ENCODE measurements at regions not wholly inside any gene's neighbourhood (a gene's known extent, or its start where the extent isn't known, plus 50 kb on each side); places are given as distances from the start of the nearest gene placed in this dataset.

DNA sequence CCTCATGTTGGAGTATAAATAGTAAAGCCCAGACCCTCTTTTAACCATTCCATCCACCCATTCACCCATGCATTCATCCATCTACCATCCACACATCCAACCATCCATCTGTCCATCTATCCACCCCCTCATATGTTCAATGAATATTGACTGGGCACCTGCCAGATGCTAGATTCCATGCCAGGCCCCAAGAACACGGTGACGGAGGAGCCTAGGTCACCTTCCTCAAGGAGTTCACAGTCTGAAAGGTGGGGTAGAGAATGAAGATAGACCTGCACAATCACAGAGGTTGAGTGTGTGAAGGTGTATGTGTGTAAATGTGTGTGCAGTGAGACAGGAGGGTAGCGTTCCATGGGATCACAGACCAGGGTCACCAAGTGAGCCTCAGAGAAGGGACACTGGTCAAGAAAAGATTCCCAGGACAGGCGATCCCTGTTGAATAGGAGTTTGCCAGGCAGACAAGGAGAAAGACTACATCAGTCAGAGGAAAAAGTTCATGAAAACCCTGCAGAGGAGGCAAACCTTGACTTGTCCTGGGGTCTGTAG, 287.2 kb downstream of the CYP26B1 start:
- no peaks in the 10 kb centered on the region for H3K27me3 ChIP-seq
- DNase-seq, result no peak
- H3K9me3 ChIP-seq, result no peaks in the 10 kb centered on the region
- H3K36me3 ChIP-seq, result no peaks in the 10 kb centered on the region
- no peak overlapping the region for H3K4me3 ChIP-seq

DNA sequence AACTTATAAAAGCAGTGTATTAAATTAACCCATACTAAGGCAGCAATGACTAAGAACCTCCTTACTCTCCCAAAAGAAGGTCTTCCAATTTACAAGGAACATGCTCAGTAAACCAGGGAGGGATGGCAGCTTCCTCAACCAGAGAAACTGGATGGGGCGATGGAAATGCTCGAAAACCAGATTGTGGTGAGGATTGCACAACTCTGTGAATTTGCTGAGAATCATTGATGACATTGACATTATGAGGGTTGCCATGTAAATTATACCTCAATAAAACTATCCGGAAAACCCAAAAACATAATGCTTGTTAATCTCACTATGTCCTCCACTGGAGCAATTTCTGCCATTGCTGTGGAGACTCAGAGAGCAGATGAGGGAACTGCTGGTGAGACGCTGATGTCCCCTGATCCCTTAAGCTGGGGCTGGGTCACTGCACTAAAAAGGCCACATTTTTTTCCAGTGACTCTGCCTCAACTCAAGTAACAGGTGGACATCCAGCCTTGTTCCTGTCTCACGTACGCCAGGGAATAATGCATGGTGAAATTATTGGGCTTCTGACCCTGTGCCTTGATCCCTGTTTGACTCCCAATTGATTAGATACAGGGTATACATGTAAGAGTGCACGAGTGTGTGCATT, 288.3 kb downstream of the CYP26B1 start:
- no peak for DNase-seq
- no peaks in the 10 kb centered on the region for H3K9me3 ChIP-seq
- H3K27me3 ChIP-seq, result no peaks in the 10 kb centered on the region
- no peak overlapping the region for H3K4me3 ChIP-seq
- H3K36me3 ChIP-seq, result no peaks in the 10 kb centered on the region

- Histone ChIP-seq H3K27me3 (no peaks in the 10 kb centered on the region), H3K36me3 (no peaks in the 10 kb centered on the region), H3K9me3 (no peaks in the 10 kb centered on the region), H3K4me3 (no peak overlapping the region)
- DNase-seq, result no peak
Observed at GRCh38 chr2:71858071-71858470, 289.6 kb downstream of the CYP26B1 start.

GRCh38 chr2:71857636-71858035, 290.0 kb downstream of the CYP26B1 start:
- H3K9me3 ChIP-seq, result no peaks in the 10 kb centered on the region
- no peak for DNase-seq
- H3K36me3 ChIP-seq, result no peaks in the 10 kb centered on the region
- H3K4me3 ChIP-seq, result no peak overlapping the region
- no peaks in the 10 kb centered on the region for H3K27me3 ChIP-seq

- no peak overlapping the region for H3K4me3 ChIP-seq
- H3K27me3 ChIP-seq, result no peaks in the 10 kb centered on the region
- H3K9me3 ChIP-seq, result no peaks in the 10 kb centered on the region
- H3K36me3 ChIP-seq, result no peaks in the 10 kb centered on the region
- no peak for DNase-seq
Observed at GRCh38 chr2:71856773-71857525, 290.7 kb downstream of the CYP26B1 start.

GRCh38 chr2:71853858-71854257, 293.8 kb downstream of the CYP26B1 start:
- Histone ChIP-seq H3K9me3 (no peaks in the 10 kb centered on the region), H3K27me3 (no peaks in the 10 kb centered on the region)

DNA sequence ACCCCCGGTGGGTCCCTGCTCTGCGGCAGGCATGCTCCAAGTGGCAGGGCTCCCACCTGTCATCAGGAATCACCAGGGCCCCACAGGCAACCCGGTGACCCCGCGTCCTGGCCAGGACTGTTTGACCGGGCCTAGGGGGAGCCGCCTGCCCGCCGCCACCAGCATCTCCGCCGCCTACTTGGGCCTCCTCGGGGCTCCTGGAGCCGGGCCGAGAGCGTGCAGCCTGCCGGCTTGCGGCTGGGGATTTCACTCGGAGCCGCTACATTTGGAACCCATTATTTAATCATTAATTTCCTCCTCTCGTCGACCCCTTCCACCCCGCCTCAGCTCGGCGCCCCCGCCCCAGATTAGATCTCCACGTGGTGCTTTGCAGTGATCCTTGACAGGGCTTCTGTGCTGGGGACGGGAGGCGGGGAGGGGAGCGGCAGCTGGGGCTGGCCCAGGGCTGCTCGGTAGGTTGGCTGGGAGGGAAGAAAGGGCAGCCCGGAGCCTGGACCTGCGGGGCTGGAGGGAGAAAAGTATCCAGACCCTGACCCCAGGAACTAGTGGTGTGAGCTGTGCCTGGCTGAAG, 295.4 kb downstream of the CYP26B1 start:
- no peaks in the 10 kb centered on the region for H3K36me3 ChIP-seq
- H3K4me3 ChIP-seq, result no peak overlapping the region
- no peaks in the 10 kb centered on the region for H3K9me3 ChIP-seq
- DNase-seq, result no peak
- no peaks in the 10 kb centered on the region for H3K27me3 ChIP-seq

More at GRCh38 chr2:71853858-71854257, 293.8 kb downstream of the CYP26B1 start:
- Histone ChIP-seq H3K36me3 (no peaks in the 10 kb centered on the region), H3K4me3 (no peak overlapping the region)
- DNase-seq, result no peak

DNA sequence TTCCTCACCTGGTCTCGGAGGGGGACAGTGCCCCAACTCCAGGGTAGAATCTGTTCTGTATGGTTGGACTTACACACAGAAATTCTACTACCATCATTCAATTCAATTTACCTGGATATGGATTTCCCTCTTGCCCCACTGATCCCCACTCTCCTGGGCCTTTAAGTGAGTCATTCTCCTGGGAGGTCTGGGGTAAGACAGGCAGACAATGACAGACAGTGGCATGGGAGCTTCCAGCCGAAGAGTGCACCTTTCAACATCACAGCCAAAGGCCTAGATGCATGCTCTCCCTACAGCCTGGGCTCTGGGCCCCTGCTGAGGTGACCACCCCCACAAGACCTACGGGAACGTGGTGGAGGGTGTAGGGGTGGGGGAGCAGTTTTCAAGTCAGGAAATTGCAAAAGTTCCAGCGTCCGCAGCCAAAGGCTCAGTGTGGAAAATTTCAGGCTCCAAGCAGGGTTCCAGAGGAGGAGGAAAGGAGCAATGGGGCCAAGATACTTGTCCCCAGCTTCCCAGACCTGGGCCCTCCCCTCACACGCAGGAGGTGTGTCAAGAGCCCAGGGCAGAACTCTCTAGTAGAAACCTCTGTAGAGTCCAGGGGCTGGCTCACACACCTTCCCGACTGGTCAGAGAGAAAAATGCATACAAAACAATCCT, 296.4 kb downstream of the CYP26B1 start:
- H3K27me3 ChIP-seq, result no peaks in the 10 kb centered on the region
- no peaks in the 10 kb centered on the region for H3K36me3 ChIP-seq
- H3K4me3 ChIP-seq, result no peak overlapping the region
- DNase-seq, result no peak
- H3K9me3 ChIP-seq, result no peaks in the 10 kb centered on the region

GRCh38 chr2:71850306-71850801, 297.3 kb downstream of the CYP26B1 start:
- DNase-seq, result peak; percentile 38
- H3K9me3 ChIP-seq, result no peaks in the 10 kb centered on the region
- H3K4me3 ChIP-seq, result no peak overlapping the region

DNA sequence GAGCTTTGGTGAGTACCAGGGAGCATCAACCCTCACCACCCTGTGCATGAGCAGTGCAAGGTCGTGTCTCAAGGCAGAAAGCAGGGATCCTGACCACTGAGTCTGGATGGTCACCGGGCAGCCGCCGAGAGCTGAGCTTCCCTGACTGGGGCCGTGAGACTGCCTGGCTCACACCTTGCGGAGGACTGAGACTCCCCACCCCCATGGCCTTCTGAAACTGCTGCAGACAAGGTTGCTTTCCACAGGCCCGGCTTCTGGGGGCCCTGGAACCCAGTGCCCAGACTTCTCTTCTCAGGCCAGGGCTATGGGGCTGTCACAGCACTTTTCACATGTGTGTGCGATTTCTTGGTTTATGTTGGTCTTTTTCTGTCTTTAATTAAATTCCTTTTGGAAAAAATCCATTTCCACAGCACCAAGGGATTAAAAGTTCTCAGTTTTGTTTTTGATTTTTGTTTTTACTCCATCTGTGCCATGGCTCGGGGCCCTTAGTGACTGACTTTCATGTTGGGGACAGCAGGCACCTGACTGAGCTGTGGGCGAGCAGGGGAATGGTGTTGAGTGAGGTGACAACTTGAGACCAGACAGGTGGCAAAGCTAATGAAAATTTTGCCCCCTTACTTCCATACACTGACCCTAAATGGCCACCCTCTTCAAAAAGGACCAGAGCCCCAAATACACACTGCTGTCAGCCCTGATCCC, 297.9 kb downstream of the CYP26B1 start:
- DNase-seq, result no peak

More at GRCh38 chr2:71850306-71850801, 297.3 kb downstream of the CYP26B1 start:
- no peaks in the 10 kb centered on the region for H3K36me3 ChIP-seq
- H3K27me3 ChIP-seq, result no peaks in the 10 kb centered on the region

GRCh38 chr2:71849111-71849510, 298.6 kb downstream of the CYP26B1 start:
- H3K4me3 ChIP-seq, result no peak overlapping the region
- DNase-seq, result no peak
- no peaks in the 10 kb centered on the region for H3K9me3 ChIP-seq
- H3K36me3 ChIP-seq, result no peaks in the 10 kb centered on the region
- H3K27me3 ChIP-seq, result no peaks in the 10 kb centered on the region

More for the DNA sequence above, 297.9 kb downstream of the CYP26B1 start:
- H3K36me3 ChIP-seq, result no peaks in the 10 kb centered on the region
- H3K4me3 ChIP-seq, result no peak overlapping the region
- H3K27me3 ChIP-seq, result no peaks in the 10 kb centered on the region
- no peaks in the 10 kb centered on the region for H3K9me3 ChIP-seq

DNA sequence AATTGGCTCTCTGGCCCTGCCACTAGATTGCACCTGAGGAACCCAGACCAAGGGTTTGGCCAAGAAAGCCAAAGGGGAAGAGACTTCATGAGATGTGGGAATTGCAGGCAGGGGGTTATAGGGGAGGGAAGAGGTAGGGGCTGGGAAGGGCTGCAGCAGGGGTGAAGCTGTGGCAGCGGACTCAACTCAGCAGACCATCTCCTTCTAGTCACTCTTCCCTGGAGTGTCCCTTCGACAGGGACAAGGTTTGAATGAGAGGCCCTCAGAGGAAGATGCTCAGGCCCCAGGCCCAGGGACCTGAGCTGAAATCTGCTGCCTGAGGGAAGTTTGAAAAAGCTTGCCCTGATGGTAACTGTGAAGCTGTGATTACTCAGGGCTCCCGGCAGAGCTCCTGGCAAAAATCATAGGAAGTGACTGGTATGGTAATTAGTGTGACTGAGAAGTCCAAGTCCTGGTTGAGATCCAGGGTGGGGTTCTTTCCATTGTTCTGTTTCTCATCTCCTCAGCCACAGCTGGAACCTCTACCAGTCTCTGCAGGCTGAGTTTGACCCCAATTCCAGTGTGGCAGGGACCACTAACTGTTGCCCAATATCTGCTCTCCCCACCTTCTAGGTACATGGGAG, 300.9 kb downstream of the CYP26B1 start:
- Histone ChIP-seq H3K4me3 (no peak overlapping the region), H3K27me3 (no peaks in the 10 kb centered on the region), H3K9me3 (no peaks in the 10 kb centered on the region), H3K36me3 (no peaks in the 10 kb centered on the region)
- DNase-seq, result peak; percentile 85

- H3K36me3 ChIP-seq, result no peaks in the 10 kb centered on the region
- no peak overlapping the region for H3K4me3 ChIP-seq
- H3K27me3 ChIP-seq, result no peaks in the 10 kb centered on the region
- no peak for DNase-seq
- no peaks in the 10 kb centered on the region for H3K9me3 ChIP-seq
Observed at GRCh38 chr2:71846072-71846471, 301.6 kb downstream of the CYP26B1 start.

GRCh38 chr2:71844967-71845366, 302.7 kb downstream of the CYP26B1 start:
- no peaks in the 10 kb centered on the region for H3K9me3 ChIP-seq
- no peak overlapping the region for H3K4me3 ChIP-seq
- no peaks in the 10 kb centered on the region for H3K36me3 ChIP-seq
- no peak for DNase-seq
- no peaks in the 10 kb centered on the region for H3K27me3 ChIP-seq

- no peaks in the 10 kb centered on the region for H3K27me3 ChIP-seq
- no peaks in the 10 kb centered on the region for H3K9me3 ChIP-seq
- no peak overlapping the region for H3K4me3 ChIP-seq
- DNase-seq, result peak; percentile 82
- no peaks in the 10 kb centered on the region for H3K36me3 ChIP-seq
Observed at GRCh38 chr2:71843391-71843850, 304.2 kb downstream of the CYP26B1 start.

DNA sequence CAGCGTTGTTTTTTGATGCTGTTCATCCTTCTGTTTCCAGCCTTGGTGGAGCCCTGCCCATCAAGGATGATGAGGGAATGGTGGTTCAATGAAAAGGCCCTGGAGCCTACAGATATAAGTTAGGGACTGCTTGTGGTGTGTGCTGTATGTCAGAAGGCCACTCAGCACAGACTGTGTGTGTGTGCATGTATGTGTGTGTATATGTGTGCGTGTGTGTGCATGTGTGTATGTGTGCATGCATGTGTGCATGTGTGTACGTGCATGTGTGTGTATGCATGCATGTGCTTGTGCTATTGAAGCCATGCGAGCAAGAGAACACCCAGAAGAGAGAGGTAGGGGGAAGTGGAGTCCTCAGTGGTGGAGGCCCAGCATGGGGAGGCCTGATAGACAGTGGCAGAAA, 304.9 kb downstream of the CYP26B1 start:
- DNase-seq, result no peak
- no peak overlapping the region for H3K4me3 ChIP-seq
- no peaks in the 10 kb centered on the region for H3K9me3 ChIP-seq
- no peaks in the 10 kb centered on the region for H3K27me3 ChIP-seq
- no peaks in the 10 kb centered on the region for H3K36me3 ChIP-seq
